HFFc6 (cell line): ENCODE measurements at regions not wholly inside any gene's neighbourhood (a gene's known extent, or its start where the extent isn't known, plus 50 kb on each side); places are given as distances from the start of the nearest gene placed in this dataset.

Experiments used
- DNase-seq: peaks from one replicate; pipeline ENCODE4 v3.0.0-alpha.2; 2018
- H3K27ac Mint-ChIP-seq: 2 replicates; pipeline ENCODE4 v1.8.0; 2020; ENCODE audit warnings: mild to moderate bottlenecking, mixed read lengths
- H3K27me3 Mint-ChIP-seq: 2 replicates; pipeline ENCODE4 v1.8.0; 2021; ENCODE audit warnings: mild to moderate bottlenecking, moderate library complexity, mixed read lengths; ENCODE audit not compliant: insufficient read depth
- H3K36me3 Mint-ChIP-seq: 2 replicates; pipeline ENCODE4 v1.8.0; 2021; ENCODE audit warnings: low read depth, mixed read lengths
- H3K4me1 Mint-ChIP-seq: 2 replicates; pipeline ENCODE4 v1.8.0; 2020; ENCODE audit warnings: low read depth, mixed read lengths
- H3K4me3 Mint-ChIP-seq: 2 replicates; pipeline ENCODE4 v1.8.0; 2020; ENCODE audit warnings: mild to moderate bottlenecking, moderate library complexity, mixed read lengths
- H3K9me3 Mint-ChIP-seq: 2 replicates; pipeline ENCODE4 v1.8.0; 2020; ENCODE audit warnings: mild to moderate bottlenecking, mixed read lengths
- CTCF ChIP-seq: fragments of 200-600 bp; sonication (generic); IDR thresholded peaks from 2 replicates; pipeline ENCODE4 v1.5.0; 2021; ENCODE audit warnings: antibody characterized with exemption, mild to moderate bottlenecking

DNA sequence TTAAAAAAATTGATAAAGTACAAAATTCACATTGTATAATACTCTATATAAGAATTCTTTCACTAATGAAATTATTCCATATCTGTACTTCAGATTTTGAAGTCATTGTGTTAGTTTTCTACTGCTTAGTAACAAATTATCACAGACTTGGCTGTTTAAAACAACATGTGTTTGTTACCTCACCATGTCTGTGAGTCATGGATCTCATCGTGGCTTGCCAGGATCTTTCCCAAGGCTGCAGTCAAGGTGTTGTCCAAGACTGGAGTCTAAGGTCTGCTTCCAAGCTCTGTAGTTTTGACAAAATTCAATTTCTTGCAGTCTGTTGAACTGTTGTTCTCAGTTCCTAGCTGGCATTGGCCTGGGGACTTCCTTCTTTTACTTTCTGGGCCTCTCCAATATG lies 1286.9 kb downstream of the ADGRL3 start:
- no peak for TF ChIP-seq CTCF
- H3K9me3 Mint-ChIP-seq: peaks cover 8% of the 10 kb centered on the region
- peaks cover 3% of the 10 kb centered on the region; the same call in 1 of the 2 replicates for H3K27me3 Mint-ChIP-seq

DNA sequence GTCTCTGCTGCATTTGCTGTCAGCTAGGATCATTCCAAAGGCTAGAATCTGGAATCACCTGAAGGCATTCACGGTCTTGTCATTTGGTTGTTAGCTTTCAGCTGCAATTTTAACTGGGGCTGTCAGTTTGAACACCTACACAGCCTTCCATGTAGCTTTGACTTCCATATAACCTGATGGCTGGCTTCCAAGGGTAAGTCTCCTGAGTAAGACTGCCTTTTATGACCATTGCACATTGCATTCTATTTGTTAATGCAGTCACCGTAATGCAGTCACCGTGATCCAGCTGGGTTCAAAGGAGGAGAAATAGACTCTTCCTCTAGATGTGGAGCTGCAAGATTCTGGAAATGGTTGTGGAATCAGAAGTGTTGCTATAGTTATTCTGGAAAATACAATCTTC lies 1284.2 kb downstream of the ADGRL3 start:
- Mint-ChIP-seq H3K36me3 (no peaks in the 10 kb centered on the region), H3K4me3 (no peak overlapping the region), H3K27me3 (peaks cover 3% of the 10 kb centered on the region; the same call in 1 of the 2 replicates), H3K27ac (no peak overlapping the region), H3K4me1 (no peaks in the 10 kb centered on the region), H3K9me3 (peaks cover 14% of the 10 kb centered on the region)
- no peak for TF ChIP-seq CTCF
- DNase-seq: no peak

More for the DNA sequence above, 1286.9 kb downstream of the ADGRL3 start:
- Mint-ChIP-seq H3K27ac (no peak overlapping the region), H3K4me3 (no peak overlapping the region), H3K36me3 (no peaks in the 10 kb centered on the region), H3K4me1 (no peaks in the 10 kb centered on the region)
- no peak for DNase-seq

DNA sequence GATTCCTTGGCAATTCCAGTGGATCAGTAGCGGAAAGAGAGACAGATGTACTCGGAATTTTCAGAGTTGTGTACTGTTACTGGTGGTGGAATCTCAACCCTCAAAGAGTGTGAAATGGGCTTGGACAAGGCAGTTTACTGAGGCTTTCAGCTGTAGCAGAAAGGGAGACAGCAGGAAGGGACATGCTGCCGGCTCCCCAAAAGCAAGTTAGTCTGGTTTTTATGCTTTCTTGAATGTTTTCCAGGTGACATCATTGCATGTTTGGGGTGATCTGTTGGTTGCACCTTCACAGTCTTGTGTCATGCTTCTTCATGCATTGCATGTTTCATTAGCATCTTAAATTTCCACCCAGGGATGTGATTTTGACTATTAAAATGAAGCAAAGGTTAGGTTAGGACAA lies 1282.2 kb downstream of the ADGRL3 start:
- TF ChIP-seq CTCF: no peak
- H3K27ac Mint-ChIP-seq: no peak overlapping the region
- peaks cover 19% of the 10 kb centered on the region for H3K9me3 Mint-ChIP-seq
- peaks cover 3% of the 10 kb centered on the region; the same call in 1 of the 2 replicates for H3K27me3 Mint-ChIP-seq
- DNase-seq: no peak
- H3K4me1 Mint-ChIP-seq: no peaks in the 10 kb centered on the region
- no peak overlapping the region for H3K4me3 Mint-ChIP-seq
- H3K36me3 Mint-ChIP-seq: no peaks in the 10 kb centered on the region

DNA sequence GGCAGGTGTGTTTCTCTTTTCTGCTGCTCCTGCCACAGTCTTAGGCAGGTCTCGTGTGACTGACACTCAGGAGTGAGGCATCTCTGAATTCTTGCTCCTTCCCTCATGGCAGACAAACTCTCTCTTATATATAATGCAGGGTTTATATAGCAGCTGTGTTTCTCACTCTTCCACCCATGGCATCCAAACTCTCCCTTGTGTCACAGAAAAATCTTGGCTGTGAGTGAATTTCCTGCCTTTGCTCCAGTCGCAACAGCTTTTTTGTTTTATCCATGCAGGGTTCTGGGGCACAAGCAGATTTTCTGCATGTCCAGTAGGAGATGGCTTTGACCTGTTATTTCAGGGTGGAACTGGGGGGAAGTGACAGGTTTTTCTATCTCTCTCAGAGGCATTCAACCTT lies 1275.5 kb downstream of the ADGRL3 start:
- Mint-ChIP-seq H3K27me3 (no peaks in the 10 kb centered on the region; the same call in none of the 2 replicates), H3K4me3 (no peak overlapping the region), H3K27ac (no peak overlapping the region), H3K9me3 (peaks cover 32% of the 10 kb centered on the region), H3K36me3 (no peaks in the 10 kb centered on the region), H3K4me1 (no peaks in the 10 kb centered on the region)
- no peak for DNase-seq
- TF ChIP-seq CTCF: no peak

DNA sequence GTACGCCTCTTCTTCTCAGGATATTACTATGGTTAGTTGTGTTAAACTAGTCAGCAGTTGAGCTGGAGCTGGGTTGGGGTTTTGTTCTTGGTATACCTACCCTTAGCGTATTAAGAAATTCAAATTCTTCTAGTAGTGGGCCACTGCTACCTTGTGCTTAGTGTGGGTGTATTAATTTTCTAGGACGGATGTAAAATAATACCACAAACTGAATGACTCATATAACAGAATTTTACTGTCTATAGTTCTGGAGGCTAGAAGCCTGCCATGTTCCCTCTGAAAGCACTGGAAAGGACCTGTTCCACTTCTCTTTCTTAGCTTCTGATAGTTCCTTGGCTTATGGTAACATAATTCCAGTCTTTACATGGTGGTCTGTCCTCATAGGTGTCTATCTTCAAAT lies 1274.7 kb downstream of the ADGRL3 start:
- Mint-ChIP-seq H3K27ac (no peak overlapping the region), H3K36me3 (no peaks in the 10 kb centered on the region), H3K27me3 (no peaks in the 10 kb centered on the region; the same call in none of the 2 replicates), H3K4me1 (no peaks in the 10 kb centered on the region), H3K9me3 (peaks cover 26% of the 10 kb centered on the region), H3K4me3 (no peak overlapping the region)
- no peak for TF ChIP-seq CTCF
- DNase-seq: no peak

- H3K9me3 Mint-ChIP-seq: peaks cover 12% of the 10 kb centered on the region
- no peak overlapping the region for H3K27ac Mint-ChIP-seq
- H3K4me1 Mint-ChIP-seq: no peaks in the 10 kb centered on the region
- H3K36me3 Mint-ChIP-seq: no peaks in the 10 kb centered on the region
- H3K27me3 Mint-ChIP-seq: no peaks in the 10 kb centered on the region; the same call in none of the 2 replicates
- TF ChIP-seq CTCF: no peak
- H3K4me3 Mint-ChIP-seq: no peak overlapping the region
- DNase-seq: no peak
Measured at GRCh38 chr4:62471021-62471420, 1270.9 kb downstream of the ADGRL3 start.
